OCI-LY7 (cell line): ENCODE measurements at regions not wholly inside any gene's neighbourhood (a gene's known extent, or its start where the extent isn't known, plus 50 kb on each side); places are given as distances from the start of the nearest gene placed in this dataset.

ENCODE experiments used
- BruUV-seq: library from RNA; stranded (reverse); fragments of 400-500 nt; replicated peaks from 2 replicates; lab custom pipeline; 2021; lab: Mats Ljungman, UMichigan
- CTCF ChIA-PET: fragments of 300-600 bp; sonication (Branson Sonifier 250); formaldehyde crosslinking; loops from one replicate; lab custom pipeline; 2022; ENCODE audit warnings: antibody characterized with exemption; ENCODE audit not compliant: unreplicated experiment; lab: Charles Lee
- POLR2A ChIA-PET: fragments of 300-600 bp; sonication (Branson Sonifier 250); formaldehyde crosslinking; loops from one replicate; lab custom pipeline; 2022; ENCODE audit warnings: antibody characterized with exemption; lab: Charles Lee
- DNase-seq: peaks from one replicate; pipeline ENCODE4 v3.0.0-alpha.2; 2015; ENCODE audit warnings: low spot score
- H2AFZ ChIP-seq: fragments of 200-600 bp; sonication (generic), shearing (Covaris generic); 2 replicates; pipeline ENCODE4 v1.6.1; 2014; ENCODE audit warnings: mild to moderate bottlenecking, antibody characterized with exemption, low read length, moderate library complexity
- H3K27ac ChIP-seq: fragments of 200-600 bp; sonication (generic); 2 replicates; pipeline ENCODE4 v1.5.1; 2014; ENCODE audit warnings: mixed run types, low read depth, mild to moderate bottlenecking, moderate library complexity, low read length, inconsistent platforms; ENCODE audit not compliant: poor library complexity, severe bottlenecking
- H3K36me3 ChIP-seq: fragments of 200-600 bp; sonication (generic); 2 replicates; pipeline ENCODE4 v1.6.1; 2014; ENCODE audit warnings: mild to moderate bottlenecking, antibody characterized with exemption, low read length, moderate library complexity, mixed read lengths; ENCODE audit not compliant: insufficient read depth
- H3K4me1 ChIP-seq: fragments of 200-600 bp; sonication (generic); 2 replicates; pipeline ENCODE4 v1.5.1; 2014; ENCODE audit warnings: mild to moderate bottlenecking, low read length; ENCODE audit not compliant: insufficient read depth, poor library complexity, severe bottlenecking
- H3K4me2 ChIP-seq: fragments of 200-600 bp; sonication (generic); 2 replicates; pipeline ENCODE4 v1.6.1; 2014; ENCODE audit warnings: mild to moderate bottlenecking, low read length
- H3K4me3 ChIP-seq: fragments of 200-600 bp; sonication (generic); 2 replicates; pipeline ENCODE4 v1.5.1; 2014; ENCODE audit warnings: mild to moderate bottlenecking, low read depth, low read length; ENCODE audit not compliant: poor library complexity, severe bottlenecking
- H3K79me2 ChIP-seq: fragments of 200-600 bp; sonication (generic); 2 replicates; pipeline ENCODE4 v1.6.1; 2016; ENCODE audit warnings: low read depth, mild to moderate bottlenecking, low read length, moderate library complexity, mixed read lengths; ENCODE audit not compliant: insufficient read depth
- H3K9me2 ChIP-seq: fragments of 200-600 bp; sonication (generic); 2 replicates; pipeline ENCODE4 v1.6.1; 2016; ENCODE audit warnings: mild to moderate bottlenecking, low read length, mixed read lengths; ENCODE audit not compliant: insufficient read depth
- H3K9me3 ChIP-seq: fragments of 200-600 bp; sonication (generic); 2 replicates; pipeline ENCODE4 v1.6.1; 2014; ENCODE audit warnings: mild to moderate bottlenecking, mixed run types, low read length, mixed read lengths
- H4K20me1 ChIP-seq: fragments of 200-600 bp; sonication (generic); 2 replicates; pipeline ENCODE4 v1.6.1; 2014; ENCODE audit warnings: mild to moderate bottlenecking, antibody characterized with exemption, low read length, moderate library complexity, mixed read lengths; ENCODE audit not compliant: insufficient read depth
- CTCF ChIP-seq: fragments of 200-600 bp; sonication (generic); conservative IDR thresholded peaks from 2 replicates; pipeline ENCODE4 v1.5.1; 2014; ENCODE audit warnings: mild to moderate bottlenecking, antibody characterized with exemption, low read length, moderate library complexity, mixed read lengths
- EZH2phosphoT487 ChIP-seq: fragments of 200-600 bp; sonication (generic); IDR thresholded peaks from 2 replicates; pipeline ENCODE4 v1.6.1; 2018; ENCODE audit warnings: low read depth, borderline replicate concordance, mild to moderate bottlenecking, mixed run types, antibody characterized with exemption, low read length, moderate library complexity, mixed read lengths
- intact Hi-C: fragments of 100-400 bp; cut with micrococcal nuclease; formaldehyde crosslinking; loops from one replicate; pipeline ENCODE4 v1.10.0; 2022; ENCODE audit not compliant: unreplicated experiment

GRCh38 chr20:17848249-17849048 lies 120.1 kb downstream of the SNX5 start:
- peak overlapping the region; percentile 42 for H3K4me3 ChIP-seq
- BruUV-seq: no TSS peak
- ChIA-PET POLR2A (interaction anchor here (0.5 to 2.1 kb wide), 10 partner anchors 9 to 1129 kb away, joined by 3 to 9 read pairs (median 3); partner anchors contain the start of gene RRBP1), CTCF (interaction anchor here (0.6 to 0.7 kb wide), 2 partner anchors 8 to 9 kb away, joined by 3 read pairs; no protein-coding TSS in a partner anchor)
- no peaks in the 10 kb centered on the region for H4K20me1 ChIP-seq
- peaks cover 10% of the 10 kb centered on the region; the same call in 1 of the 2 replicates for H3K9me3 ChIP-seq
- peak overlapping the region; percentile 72 for H3K4me2 ChIP-seq
- peak; percentile 94 for DNase-seq
- peaks cover 60% of the 10 kb centered on the region for H3K4me1 ChIP-seq
- intact Hi-C loops: loop anchor here (1.0 kb wide), 4 partner anchors 8 to 201 kb away; partner anchors contain the start of gene RRBP1
- H2AFZ ChIP-seq: no peak overlapping the region
- peak overlapping the region; percentile 85 for H3K27ac ChIP-seq
- H3K9me2 ChIP-seq: no peaks in the 10 kb centered on the region
- TF ChIP-seq CTCF (no peak), EZH2phosphoT487 (no peak)
- H3K36me3 ChIP-seq: no peaks in the 10 kb centered on the region; the same call in 1 of the 2 replicates
- H3K79me2 ChIP-seq: no peaks in the 10 kb centered on the region

- BruUV-seq: no TSS peak
- Histone ChIP-seq H3K36me3 (no peaks in the 10 kb centered on the region; the same call in 1 of the 2 replicates), H3K79me2 (no peaks in the 10 kb centered on the region), H4K20me1 (no peaks in the 10 kb centered on the region), H3K4me1 (peaks cover 62% of the 10 kb centered on the region), H3K4me3 (no peak overlapping the region), H2AFZ (no peak overlapping the region), H3K4me2 (peak overlapping the region; percentile 72), H3K27ac (no peak overlapping the region), H3K9me2 (no peaks in the 10 kb centered on the region), H3K9me3 (peaks cover 10% of the 10 kb centered on the region; the same call in 1 of the 2 replicates)
- TF ChIP-seq EZH2phosphoT487: no peak
- TF ChIP-seq CTCF: no peak
- POLR2A ChIA-PET: interaction anchor here (0.6 to 3.5 kb wide), 13 partner anchors 8 to 1304 kb away, joined by 3 to 21 read pairs (median 3); no protein-coding TSS in a partner anchor
- DNase-seq: no peak
- intact Hi-C loops: no loop called here
- CTCF ChIA-PET: no interaction called here
Measured at GRCh38 chr20:17845701-17846475, 122.7 kb downstream of the SNX5 start.
